ENCODE measurements at regions not wholly inside any gene's neighbourhood (a gene's known extent, or its start where the extent isn't known, plus 50 kb on each side); places are given as distances from the start of the nearest gene placed in this dataset.

DNA sequence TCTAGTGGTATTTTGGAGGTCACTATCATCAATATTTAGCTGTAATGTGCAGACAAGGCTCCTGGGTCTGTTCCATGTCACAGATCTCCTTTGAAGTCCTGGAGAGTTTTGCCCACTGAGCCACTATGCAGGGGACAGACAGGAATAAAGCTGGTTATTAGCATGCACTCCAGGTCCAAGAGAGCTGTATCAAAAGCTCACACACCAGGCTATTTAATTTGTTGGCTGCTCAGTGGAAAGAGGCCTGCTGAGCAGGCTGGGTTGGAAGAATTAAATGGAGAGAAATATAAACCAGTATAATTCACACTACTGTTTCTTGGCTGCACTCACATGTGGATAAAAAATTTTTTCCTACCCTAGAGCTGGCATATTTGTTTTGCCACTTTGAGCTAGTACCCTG lies 113.8 kb upstream of the TAF11L2 start:
- Histone ChIP-seq H3K9me3 (replicated peaks in 1 of 3) (no peaks in the 10 kb centered on the region), H3K27ac (no peak overlapping the region), H3K36me3 (replicated peaks in 1 of 2) (no peaks in the 10 kb centered on the region), H3K4me3 (no peak overlapping the region), H3K4me1 (replicated peaks in 1 of 2) (peaks cover 0 to 4% of the 10 kb centered on the region in 2 donors), H3K27me3 (no peaks in the 10 kb centered on the region)
- TF ChIP-seq, protein P1, sequence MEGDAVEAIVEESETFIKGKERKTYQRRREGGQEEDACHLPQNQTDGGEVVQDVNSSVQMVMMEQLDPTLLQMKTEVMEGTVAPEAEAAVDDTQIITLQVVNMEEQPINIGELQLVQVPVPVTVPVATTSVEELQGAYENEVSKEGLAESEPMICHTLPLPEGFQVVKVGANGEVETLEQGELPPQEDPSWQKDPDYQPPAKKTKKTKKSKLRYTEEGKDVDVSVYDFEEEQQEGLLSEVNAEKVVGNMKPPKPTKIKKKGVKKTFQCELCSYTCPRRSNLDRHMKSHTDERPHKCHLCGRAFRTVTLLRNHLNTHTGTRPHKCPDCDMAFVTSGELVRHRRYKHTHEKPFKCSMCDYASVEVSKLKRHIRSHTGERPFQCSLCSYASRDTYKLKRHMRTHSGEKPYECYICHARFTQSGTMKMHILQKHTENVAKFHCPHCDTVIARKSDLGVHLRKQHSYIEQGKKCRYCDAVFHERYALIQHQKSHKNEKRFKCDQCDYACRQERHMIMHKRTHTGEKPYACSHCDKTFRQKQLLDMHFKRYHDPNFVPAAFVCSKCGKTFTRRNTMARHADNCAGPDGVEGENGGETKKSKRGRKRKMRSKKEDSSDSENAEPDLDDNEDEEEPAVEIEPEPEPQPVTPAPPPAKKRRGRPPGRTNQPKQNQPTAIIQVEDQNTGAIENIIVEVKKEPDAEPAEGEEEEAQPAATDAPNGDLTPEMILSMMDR (IDR thresholded peaks at IDR 0.05): no peak
- TF ChIP-seq POLR2A (IDR thresholded peaks at IDR 0.05): no peak
- intact Hi-C loops (cut with DNase I): no loop called here
- peak in 1 of 7 donors; percentile 10 for DNase-seq

- H3K9me3 ChIP-seq (replicated peaks in 1 of 3): no peaks in the 10 kb centered on the region
- no peaks in the 10 kb centered on the region for H3K4me1 ChIP-seq (replicated peaks in 1 of 2)
- no peaks in the 10 kb centered on the region for H3K27me3 ChIP-seq
- 89 to 97% (median 94%) methylated on average over 1 of the region's 1 CpG for WGBS, 4 donors
- DNase-seq: no peak
- no peaks in the 10 kb centered on the region for H3K36me3 ChIP-seq (replicated peaks in 1 of 2)
- H3K4me3 ChIP-seq: no peak overlapping the region
- TF ChIP-seq, protein P1 (IDR thresholded peaks at IDR 0.05): no peak
- no peak for TF ChIP-seq POLR2A (IDR thresholded peaks at IDR 0.05)
- intact Hi-C loops (cut with DNase I): no loop called here
- no peak overlapping the region for H3K27ac ChIP-seq
These were observed 109.3 kb upstream of the TAF11L2 start for GRCh38 chr5:17388717-17389116.

GRCh38 chr5:17394086-17394485 lies 103.9 kb upstream of the TAF11L2 start:
- no peaks in the 10 kb centered on the region for H3K36me3 ChIP-seq (replicated peaks in 1 of 2)
- H3K9me3 ChIP-seq (replicated peaks in 1 of 3): no peaks in the 10 kb centered on the region
- 53 to 78% (median 62%) methylated on average over 1 of the region's 1 CpG for WGBS, 4 donors
- no peak for DNase-seq
- TF ChIP-seq POLR2A (IDR thresholded peaks at IDR 0.05): no peak
- TF ChIP-seq, protein P1 (IDR thresholded peaks at IDR 0.05): no peak
- H3K27me3 ChIP-seq: no peaks in the 10 kb centered on the region
- no peak overlapping the region for H3K4me3 ChIP-seq
- no peak overlapping the region for H3K27ac ChIP-seq
- intact Hi-C loops (cut with DNase I): no loop called here
- H3K4me1 ChIP-seq (replicated peaks in 1 of 2): no peaks in the 10 kb centered on the region

- H3K4me1 ChIP-seq (replicated peaks in 1 of 2): no peaks in the 10 kb centered on the region
- no peak overlapping the region for H3K27ac ChIP-seq
- no peaks in the 10 kb centered on the region for H3K27me3 ChIP-seq
- TF ChIP-seq, protein P1 (IDR thresholded peaks at IDR 0.05): no peak
- TF ChIP-seq POLR2A (IDR thresholded peaks at IDR 0.05): no peak
- intact Hi-C loops (cut with DNase I): no loop called here
- DNase-seq: no peak
- no peaks in the 10 kb centered on the region for H3K9me3 ChIP-seq (replicated peaks in 1 of 3)
- no peaks in the 10 kb centered on the region for H3K36me3 ChIP-seq (replicated peaks in 1 of 2)
- H3K4me3 ChIP-seq: no peak overlapping the region
- 66 to 69% (median 68%) methylated on average over 5 of the region's 5 CpGs for WGBS, 4 donors
These were observed 102.7 kb upstream of the TAF11L2 start for GRCh38 chr5:17395106-17395880.
